A204.1 (cell line): ENCODE measurements at regions not wholly inside any gene's neighbourhood (a gene's known extent, or its start where the extent isn't known, plus 50 kb on each side); places are given as distances from the start of the nearest gene placed in this dataset.
"Not testable (repeated sequence)": the region's sequence is repeated elsewhere in the genome, so short reads cannot be mapped to it uniquely, and the experiment has no call there.

Experiments used
- FAIRE-seq: peaks from 2 replicates; lab custom pipeline; 2012; peaks lifted over from hg19 to GRCh38; lab: Jason Lieb, UNC

DNA sequence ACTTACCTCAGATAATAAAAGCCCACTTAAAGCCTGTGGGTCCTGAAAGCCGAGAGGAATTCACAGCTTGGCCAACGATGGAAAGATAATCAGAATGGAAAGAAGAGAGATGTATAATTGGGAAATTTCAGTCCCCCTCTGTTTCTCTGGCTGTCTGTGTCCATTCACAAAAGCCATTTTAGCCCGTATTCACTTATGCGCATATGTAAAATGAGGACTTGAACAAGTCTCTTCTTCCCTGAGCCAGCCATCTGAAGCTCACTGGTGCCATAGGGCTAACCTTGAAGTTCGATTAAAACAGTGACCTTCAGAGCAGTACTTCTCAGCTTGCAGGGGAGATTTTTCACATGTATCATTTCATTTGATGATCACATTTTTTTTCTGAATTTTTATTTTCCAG is 527.2 kb downstream of the GRIN2A start:
- FAIRE-seq = no peak

DNA sequence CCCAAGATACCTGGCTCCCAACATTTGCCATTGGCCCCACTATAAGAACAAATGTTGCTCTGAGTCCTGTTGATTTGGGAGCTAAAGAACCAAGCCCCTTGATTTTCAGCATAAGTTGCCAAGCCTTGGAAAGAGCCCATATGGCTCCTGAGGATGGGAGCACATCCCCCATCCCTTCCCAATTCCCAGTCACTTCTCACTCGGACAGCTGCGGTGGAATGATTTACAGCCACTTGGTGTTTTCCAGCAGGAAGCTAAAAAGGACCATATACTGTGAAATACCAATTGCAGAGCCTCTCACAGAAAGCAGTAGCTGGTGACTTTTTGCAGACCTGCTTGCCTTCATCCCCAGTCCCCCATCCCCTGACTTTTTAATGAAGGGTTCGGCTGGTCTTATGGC is 524.6 kb downstream of the GRIN2A start:
- no peak for FAIRE-seq

DNA sequence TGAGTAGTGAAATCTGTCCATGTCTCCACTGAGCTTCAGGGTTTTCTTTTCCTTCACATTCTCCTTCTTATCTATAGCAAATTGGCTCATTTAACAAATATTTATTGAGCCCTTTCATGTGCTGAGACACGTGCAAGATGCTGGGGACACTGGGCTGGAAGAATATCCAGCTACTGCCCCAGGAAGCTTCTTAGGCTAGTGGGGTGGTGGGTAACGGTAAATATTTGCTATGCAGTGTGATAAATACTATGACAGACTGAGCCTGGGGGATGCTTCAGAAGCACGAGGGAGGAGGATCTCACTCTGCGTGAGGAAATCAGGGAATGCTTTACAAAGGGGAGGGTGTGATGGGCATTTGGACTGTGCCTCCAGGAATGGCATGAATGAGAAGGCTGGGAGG is 524.1 kb downstream of the GRIN2A start:
- no peak for FAIRE-seq

DNA sequence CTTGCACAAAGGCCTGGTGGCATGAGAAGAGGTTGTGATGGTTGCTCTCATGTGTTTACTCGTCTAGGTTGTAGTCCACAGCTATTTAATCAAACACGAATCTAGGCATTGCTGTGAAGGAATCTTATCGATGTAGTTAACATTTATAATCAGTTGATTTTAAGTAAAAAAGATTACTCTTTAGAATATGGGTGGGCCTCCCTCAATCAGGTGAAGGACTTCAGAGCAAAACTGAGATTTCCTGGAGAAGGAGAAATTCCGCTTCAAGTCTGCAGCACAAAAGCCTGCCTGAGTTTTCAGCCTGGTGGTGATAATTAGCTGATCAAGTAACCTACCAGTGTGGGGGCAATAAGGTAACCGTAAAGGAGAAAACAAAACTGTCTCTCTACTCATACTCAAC is 523.6 kb downstream of the GRIN2A start:
- no peak for FAIRE-seq

DNA sequence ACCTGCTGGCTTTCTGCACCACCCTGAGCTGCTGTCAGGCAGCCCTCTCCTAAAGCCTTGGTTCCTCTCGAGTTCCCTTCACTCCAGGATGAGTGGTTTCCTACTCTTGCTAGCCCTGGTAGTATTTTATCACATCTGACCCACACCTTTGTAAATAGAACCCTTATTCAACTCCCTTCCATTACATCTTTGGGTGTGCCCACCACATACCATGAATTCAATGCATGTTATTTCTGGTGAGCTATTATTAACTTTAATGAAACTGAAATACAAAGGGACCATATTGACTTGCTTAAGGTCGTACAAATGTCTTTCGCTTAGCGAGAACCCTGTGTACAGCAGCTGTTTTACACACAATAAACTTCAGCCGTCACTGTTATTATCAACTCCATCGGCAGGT is 521.3 kb downstream of the GRIN2A start:
- no peak for FAIRE-seq

DNA sequence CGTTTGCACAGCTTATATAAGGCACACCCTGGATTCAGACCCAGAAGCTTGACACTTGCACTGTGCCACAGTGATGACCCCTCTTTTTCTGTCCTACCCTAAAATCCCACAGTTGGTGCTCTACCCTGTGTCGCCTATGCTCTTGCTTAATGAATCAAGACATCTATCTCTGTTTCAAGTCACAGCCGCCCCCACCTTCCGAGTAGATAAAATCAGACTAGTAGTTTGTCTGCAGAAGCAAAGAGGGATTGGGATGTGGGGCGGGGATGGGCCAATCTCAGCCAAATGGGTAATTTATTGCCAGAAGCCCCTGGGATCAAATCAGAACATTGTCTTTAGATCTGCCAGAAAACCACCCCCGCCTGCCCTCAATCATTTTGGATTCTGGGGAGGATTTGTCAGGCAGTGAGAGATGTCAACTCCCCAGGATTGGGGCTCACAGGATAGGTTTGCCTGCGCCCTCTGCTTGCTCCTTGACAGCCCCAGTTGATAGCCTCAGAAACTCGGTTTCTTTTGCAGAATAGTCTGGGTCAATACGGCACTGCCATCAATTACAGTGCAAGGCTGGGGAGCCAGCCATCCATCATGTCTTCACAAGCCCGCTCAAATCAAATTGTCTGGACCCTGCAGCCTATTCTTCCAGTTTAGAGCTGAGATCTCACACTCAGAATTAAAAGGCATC is 520.8 kb downstream of the GRIN2A start:
- FAIRE-seq = no peak

DNA sequence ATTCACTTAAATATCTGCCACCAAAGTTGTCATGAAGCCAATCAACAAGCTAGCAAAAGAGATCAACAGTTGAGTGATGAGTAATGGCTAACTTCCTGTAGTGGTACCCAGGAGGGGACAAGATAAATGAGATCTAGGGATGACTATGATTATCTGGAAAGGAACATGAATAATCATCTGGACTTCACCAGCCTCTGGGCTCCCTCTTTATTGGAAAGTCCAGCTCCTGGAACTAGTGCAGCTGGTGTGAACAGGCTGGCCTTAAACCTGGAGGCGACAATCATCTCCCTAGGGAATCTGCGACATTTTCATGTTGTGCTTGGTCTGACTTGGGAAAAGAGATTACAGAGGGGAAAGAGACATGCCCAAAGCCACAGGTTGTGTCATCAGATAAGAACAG is 518.6 kb downstream of the GRIN2A start:
- FAIRE-seq = no peak

DNA sequence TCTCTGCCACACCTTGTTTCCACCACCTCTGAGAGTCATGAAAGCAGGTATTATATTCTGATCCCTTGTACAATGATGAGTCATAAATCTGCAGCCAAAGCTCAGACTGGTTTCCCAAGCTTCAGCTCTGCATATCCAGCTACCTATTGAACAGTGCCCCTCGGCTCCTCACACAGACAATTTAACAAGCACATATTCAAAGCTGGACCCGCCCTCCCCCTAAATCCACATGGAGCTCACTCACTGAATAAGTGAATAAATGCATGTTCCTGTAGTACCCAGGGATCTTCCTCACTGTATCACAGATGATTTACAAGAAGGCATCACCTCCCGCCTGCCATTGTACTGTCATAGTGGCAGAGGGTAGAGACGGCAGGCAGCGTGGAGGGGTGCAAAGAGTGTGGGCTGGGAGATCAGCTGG is 516.4 kb downstream of the GRIN2A start:
- FAIRE-seq = no peak

DNA sequence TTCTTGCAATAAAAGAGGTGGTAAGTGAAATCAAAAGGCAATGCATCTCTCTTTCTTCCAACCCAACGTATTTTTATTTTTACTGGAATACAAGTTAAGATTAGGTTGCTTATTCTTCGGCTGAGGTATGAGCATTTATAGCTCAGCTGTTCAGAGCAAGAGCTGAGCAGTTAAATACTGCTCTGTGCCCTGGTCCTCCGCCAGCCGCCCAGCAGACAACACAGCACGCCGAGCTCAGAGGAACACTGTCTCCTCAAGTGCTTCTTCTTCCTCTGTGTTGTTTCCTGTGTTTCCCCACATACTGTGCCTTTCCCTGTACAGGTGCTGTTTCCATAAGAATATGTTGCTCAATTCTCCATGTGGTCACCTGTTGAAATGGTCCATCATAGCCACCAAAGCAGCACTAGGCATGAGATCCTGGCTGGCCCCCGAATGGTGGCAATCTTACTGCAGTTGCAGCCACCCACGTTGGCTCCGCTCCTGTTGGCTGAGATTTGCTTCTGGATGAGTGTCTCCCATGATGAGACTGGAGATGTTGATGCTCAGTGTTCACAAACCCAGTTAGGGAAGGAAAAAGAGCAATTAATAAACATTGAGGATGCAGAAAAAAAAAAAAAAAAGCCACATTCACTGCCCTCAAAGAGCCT is 515.3 kb downstream of the GRIN2A start:
- no peak for FAIRE-seq

DNA sequence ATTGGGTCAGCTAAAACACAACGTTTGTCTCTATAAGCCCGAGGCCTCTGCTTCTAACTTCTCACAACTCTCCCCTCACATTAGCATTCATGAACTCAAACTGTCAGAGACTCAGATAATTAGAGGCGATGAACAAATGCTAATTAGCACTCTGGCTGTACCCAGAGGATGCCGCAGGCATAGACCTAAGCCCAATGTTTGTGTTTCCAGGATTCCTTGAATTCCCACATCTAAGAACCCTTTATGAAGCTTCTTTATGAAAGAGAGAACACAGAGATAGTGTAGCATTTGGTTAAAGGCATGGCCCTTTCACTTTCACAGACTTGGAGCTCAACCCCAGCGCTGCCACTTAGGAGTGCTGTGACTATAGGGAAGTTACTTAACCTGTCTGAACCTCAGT is 512.2 kb downstream of the GRIN2A start:
- FAIRE-seq = no peak

DNA sequence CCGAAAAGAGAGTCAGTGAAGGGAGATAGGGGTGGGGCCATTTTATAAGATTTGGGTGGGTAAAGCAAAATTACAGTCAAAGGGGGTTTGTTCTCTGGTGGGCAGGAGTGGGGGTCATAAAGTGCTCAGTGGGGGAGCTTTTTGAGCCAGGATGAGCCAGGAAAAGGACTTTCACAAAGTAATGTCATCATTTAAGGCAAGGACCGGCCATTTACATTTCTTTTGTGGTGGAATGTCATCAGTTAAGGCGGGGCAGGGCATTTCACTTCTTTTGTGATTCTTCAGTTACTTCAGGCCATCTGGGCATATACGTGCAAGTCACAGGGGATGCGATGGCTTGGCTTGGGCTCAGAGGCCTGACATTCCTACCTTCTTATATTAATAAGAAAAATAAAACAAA is 511.6 kb downstream of the GRIN2A start:
- FAIRE-seq = not testable (repeated sequence)

DNA sequence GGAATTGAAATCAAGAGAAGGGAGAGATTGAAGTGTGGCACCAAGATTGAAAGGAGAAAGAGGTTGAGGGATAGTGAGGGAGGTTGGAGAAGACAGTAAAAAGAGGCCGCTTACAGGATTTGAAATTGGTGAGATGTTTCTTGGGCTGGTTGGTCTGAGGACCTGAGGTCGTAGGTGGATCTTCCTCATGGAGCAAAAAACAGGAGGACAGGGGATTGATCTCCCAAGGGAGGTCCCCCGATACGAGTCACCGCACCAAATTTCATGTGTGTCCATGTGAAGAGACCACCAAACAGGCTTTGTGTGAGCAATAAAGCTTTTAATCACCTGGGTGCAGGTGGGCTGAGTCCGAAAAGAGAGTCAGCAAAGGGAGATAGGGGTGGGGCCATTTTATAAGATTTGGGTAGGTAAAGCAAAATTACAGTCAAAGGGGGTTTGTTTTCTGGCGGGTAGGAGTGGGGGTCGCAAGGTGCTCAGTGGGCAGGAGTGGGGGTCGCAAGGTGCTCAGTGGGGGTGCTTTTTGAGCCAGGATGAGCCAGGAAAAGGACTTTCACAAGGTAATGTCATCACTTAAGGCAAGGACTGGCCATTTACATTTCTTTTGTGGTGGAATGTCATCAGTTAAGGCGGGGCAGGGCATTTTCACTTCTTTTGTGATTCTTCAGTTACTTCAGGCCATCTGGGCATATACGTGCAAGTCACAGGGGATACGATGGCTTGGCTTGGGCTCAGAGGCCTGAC is 505.5 kb downstream of the GRIN2A start:
- not testable (repeated sequence) for FAIRE-seq

DNA sequence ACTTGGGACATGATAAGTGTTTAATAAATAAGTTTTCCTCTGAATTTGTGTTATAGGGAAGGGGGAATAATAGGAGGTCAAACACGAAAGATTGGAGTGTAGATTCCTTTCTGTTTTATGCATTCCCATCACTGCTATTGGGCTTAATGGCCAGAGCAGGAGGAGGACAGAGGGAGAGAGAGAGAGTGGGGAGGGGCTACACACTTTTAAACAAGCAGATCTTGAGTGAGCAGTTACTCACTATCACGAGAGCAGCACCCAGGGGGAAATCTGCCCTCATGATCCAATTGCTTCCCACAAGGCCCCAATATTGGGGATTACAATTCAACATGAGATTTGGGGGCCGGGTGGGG is 505.0 kb downstream of the GRIN2A start:
- no peak for FAIRE-seq

DNA sequence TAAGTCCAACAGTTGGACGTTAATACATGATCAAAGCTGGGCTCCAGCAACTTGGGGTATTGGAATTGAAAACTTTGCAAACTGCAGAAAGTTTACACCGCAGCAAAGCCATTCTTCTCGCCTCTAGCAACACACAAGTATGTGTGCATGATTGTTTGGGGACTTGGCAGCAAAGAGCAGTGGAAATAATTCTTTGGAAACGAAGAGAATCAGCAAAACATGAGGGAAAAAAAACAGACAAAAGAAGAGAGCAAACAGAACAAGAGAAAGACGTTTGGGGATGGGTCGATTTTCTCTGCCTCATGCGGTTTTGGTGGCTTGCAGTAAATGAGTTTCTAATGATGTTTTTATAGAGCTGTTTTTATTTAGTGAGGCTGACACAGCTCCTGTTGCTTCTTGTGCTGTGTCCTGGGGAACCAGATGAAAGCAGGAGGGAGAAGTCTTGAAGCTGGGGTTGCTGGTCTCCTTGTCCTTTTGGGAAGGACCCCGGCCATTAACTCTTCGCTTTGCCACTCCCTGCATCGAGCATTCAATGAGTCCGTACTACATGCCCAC is 502.9 kb downstream of the GRIN2A start:
- no peak for FAIRE-seq

DNA sequence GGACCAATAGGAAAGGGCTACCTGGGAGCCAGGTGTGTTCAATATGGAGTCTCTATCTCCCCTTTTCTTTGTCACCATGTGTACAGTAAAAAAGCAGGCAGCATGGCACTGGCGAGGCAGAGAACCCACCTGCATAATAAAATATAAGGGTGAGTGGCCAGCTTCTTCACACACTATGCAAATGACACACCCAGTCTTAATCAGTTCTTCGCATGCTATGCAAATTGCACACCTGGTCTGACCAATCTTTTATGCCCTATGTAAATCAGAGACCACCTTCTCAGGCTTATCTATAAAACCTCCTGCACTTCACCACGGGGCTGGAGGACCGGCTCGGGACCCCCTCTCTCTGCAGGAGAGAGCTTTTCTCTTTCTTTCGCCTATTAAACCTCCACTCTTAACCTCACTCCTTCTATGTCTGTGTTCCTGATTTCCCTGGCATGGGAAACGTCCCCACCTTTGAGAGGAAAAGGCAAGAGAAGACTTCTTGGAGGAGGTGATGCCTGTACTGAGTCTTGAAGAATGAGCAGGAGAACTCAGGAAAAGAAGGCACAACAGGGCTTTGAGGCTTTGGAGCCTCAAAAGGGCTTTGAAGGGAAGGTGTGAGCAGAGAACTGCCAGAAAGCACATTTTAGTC is 502.1 kb downstream of the GRIN2A start:
- FAIRE-seq = no peak

DNA sequence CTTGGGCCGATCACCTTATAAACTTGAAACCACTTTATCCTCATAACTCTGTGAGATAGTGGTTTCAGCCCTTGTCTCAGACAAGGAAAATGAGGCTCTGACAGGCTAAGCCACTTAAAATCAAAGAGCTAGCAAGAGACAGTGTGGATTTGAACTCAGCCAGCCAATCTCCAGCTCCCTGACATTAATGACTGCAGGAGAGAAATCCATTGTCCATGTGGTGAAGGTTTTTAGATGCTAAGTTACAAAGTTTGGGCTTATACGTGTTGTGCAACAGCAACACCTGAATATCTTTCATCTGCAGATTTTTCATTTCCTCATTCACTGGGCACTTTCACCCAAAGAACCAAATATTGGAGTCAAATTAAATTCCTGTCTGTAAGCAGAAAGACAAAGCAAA is 501.3 kb downstream of the GRIN2A start:
- FAIRE-seq = no peak

DNA sequence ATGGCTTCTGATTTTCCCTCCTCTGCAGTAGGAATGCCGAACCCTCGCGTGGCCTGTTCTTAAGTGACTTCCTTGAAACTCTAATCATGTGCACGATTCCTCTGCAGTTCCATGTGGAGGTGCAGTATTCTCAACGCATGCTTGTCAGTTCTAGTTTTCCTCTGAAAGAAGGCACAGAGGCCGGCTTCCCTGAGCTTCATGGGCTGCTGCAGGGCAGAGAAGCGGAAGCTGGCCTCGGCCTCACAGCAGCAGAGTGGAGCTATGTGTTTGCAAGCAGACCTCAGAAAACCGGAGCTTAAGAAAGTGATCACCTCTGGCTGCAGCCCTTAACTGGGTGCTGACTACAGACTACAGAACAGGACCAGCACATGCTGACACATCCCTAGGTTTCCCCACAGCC is 500.7 kb downstream of the GRIN2A start:
- no peak for FAIRE-seq

DNA sequence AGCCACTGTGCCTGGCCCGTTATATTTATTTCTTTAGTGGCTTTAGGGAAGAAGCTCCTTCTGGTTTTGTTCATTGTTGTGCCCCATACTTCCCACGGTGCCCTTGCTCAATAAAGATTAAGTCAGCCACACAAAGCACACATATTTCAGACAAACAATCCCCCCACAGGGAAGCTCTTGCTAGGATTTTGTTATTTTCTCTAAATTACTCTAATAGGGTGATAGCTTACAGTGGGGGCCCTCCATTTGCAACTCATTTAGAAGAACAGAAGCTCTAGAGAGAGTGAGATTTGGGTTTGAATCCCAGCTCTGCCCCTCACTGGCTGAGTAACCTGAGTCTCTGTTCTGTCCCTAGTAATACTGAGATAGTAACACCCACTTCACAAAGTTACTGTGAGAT is 499.9 kb downstream of the GRIN2A start:
- FAIRE-seq = no peak

DNA sequence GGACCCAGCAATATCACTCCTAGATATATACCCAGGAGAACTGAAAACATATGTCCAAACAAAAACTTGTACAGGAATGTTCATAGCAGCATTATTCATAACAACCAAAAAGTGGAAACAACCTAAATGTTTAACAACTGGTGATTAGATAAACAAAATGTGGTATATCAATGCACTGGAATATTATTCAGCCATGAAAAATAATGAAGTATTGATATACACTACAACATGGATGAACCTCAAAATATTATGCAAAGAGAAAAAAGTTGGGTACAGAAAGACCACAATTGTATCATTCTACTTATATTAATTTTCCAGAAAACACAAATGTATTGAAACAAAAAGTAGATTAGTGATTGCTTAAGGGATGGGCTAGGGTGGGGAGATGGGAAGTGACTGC is 498.6 kb downstream of the GRIN2A start:
- FAIRE-seq = no peak

DNA sequence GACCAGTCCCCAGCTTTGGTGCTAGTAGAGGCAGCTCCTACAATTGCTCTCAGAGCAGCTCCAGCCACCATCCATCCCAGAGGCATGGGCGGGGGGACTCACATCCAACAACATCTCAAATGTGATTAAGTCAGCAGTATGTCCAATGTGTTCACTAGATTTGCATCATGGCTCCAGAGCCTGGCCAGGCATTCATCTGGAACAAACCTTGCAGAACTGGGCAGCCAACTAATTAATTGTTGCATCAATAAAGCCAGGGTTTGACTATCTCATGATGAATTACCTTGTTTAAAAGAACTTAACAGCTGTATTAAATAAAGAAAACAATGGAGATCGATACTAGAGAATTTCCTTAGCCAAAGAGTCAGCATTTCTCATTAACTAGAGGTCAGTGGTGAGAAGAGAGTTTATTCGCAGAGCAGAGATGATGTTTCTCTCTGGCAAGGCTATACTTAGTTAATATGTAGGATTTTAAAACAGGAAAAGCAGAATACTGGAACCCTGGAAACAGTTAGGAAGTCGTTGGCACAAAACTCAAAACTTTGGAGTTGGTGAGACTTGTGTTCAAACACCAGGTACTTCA is 494.4 kb downstream of the GRIN2A start:
- no peak for FAIRE-seq

DNA sequence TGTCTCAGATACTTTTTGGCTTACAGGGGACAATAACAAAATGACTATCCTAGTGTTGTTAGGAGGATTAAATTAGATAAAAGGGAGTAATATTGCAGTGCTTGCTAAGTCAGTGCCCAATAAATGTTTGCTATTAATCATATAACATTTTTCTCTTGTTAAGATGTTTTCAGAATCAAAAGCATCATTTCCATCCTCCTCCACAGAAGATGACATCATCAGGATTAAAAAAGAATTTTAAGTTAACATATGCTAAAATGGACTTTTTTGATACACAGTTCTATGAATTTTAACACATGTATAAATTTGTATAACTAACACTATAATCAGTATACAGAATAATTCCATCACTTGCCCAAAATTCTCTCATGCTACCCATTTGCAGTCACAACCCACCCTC is 492.6 kb downstream of the GRIN2A start:
- no peak for FAIRE-seq

DNA sequence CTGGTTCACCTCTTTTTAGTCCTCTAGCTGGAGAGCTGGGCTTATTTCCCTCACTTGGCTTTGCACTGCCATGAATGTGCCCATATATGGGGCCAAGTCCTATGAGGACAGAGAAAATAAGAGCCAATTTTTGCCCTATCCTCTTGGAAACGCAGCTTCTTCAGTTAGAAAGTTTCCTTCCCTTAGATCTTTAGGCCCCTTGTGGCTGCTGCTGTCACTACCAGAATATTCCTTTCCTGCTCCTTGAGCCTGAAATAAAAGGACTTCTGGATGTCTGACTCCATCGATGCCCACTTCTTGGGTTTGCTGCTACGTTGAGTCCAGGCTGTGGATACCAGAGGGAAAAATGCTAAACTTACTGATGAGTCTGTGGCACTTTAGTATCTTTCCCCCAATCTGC is 487.1 kb downstream of the GRIN2A start:
- FAIRE-seq = no peak
